ENCODE measurements at regions not wholly inside any gene's neighbourhood (a gene's known extent, or its start where the extent isn't known, plus 50 kb on each side); places are given as distances from the start of the nearest gene placed in this dataset.

- no peak for TF ChIP-seq CTCF (IDR thresholded peaks at IDR 0.05; ENCODE audit: extremely low read depth, missing control alignments)
- DNase-seq (ENCODE audit: low spot score) = no peak
Measured at GRCh38 chr12:61919686-61920085, 340.5 kb upstream of the USP15 start.

GRCh38 chr12:61920230-61920629, 340.0 kb upstream of the USP15 start:
- DNase-seq (ENCODE audit: low spot score) = no peak
- no peak for TF ChIP-seq CTCF (IDR thresholded peaks at IDR 0.05; ENCODE audit: extremely low read depth, missing control alignments)

- TF ChIP-seq CTCF (IDR thresholded peaks at IDR 0.05; ENCODE audit: extremely low read depth, missing control alignments) = no peak
- DNase-seq (ENCODE audit: low spot score) = no peak
Measured at GRCh38 chr12:61923152-61923551, 337.1 kb upstream of the USP15 start.

GRCh38 chr12:61934564-61934963, 325.6 kb upstream of the USP15 start:
- no peak for DNase-seq (ENCODE audit: low spot score)
- TF ChIP-seq CTCF (IDR thresholded peaks at IDR 0.05; ENCODE audit: extremely low read depth, missing control alignments) = no peak

- no peak for DNase-seq (ENCODE audit: low spot score)
- TF ChIP-seq CTCF (IDR thresholded peaks at IDR 0.05; ENCODE audit: extremely low read depth, missing control alignments) = no peak
Measured at GRCh38 chr12:61939977-61940376, 320.2 kb upstream of the USP15 start.

GRCh38 chr12:61956545-61956944, 303.7 kb upstream of the USP15 start:
- TF ChIP-seq CTCF (IDR thresholded peaks at IDR 0.05; ENCODE audit: extremely low read depth, missing control alignments) = no peak
- no peak for DNase-seq (ENCODE audit: low spot score)

- no peak for TF ChIP-seq CTCF (IDR thresholded peaks at IDR 0.05; ENCODE audit: extremely low read depth, missing control alignments)
- DNase-seq (ENCODE audit: low spot score) = no peak
Measured at GRCh38 chr12:61974461-61974860, 285.7 kb upstream of the USP15 start.

Data from GM20000 (cell line).